ENCODE measurements at regions not wholly inside any gene's neighbourhood (a gene's known extent, or its start where the extent isn't known, plus 50 kb on each side); places are given as distances from the start of the nearest gene placed in this dataset.

GRCh38 chr5:81853030-81853357, 102.1 kb upstream of the SSBP2 start:
- H3K27ac ChIP-seq (ENCODE audit: low read depth in 1 of 2, low read length in 2 of 2), result no peak overlapping the region
- 87% methylated on average over 6 of the region's 6 CpGs for WGBS
- no peak overlapping the region for H3K4me3 ChIP-seq (ENCODE audit: low read depth in 1 of 3, low read length in 3 of 3)
- DNase-seq (ENCODE audit: low spot score), result no peak
- TF ChIP-seq TAF1 (conservative IDR thresholded peaks at IDR 0.05), result no peak
- TF ChIP-seq NR2F2 (IDR thresholded peaks at IDR 0.05), result no peak
- no peak for TF ChIP-seq FOXA2 (IDR thresholded peaks at IDR 0.05)
- no peak for TF ChIP-seq JUND (IDR thresholded peaks at IDR 0.05)
- TF ChIP-seq EGR1 (IDR thresholded peaks at IDR 0.05; ENCODE audit: low read depth in 2 of 2), result no peak
- TF ChIP-seq REST (IDR thresholded peaks at IDR 0.05), result no peak
- no peak for TF ChIP-seq FOXA1 (IDR thresholded peaks at IDR 0.05)
- no peak for TF ChIP-seq ZBTB33 (IDR thresholded peaks at IDR 0.05)
- no peak for TF ChIP-seq GABPA (IDR thresholded peaks at IDR 0.05 in 1 of 2, conservative IDR thresholded peaks at IDR 0.05 in 1 of 2)
- no peak for TF ChIP-seq HNF4G (IDR thresholded peaks at IDR 0.05)
- no peak for TF ChIP-seq RXRA (IDR thresholded peaks at IDR 0.05)
- no peak for TF ChIP-seq SP1 (IDR thresholded peaks at IDR 0.05)
- no peak for TF ChIP-seq HNF4A (conservative IDR thresholded peaks at IDR 0.05)
- no peak for TF ChIP-seq ATF3 (IDR thresholded peaks at IDR 0.05)
- TF ChIP-seq YY1 (IDR thresholded peaks at IDR 0.05), result no peak
- no peak for TF ChIP-seq CTCF (IDR thresholded peaks at IDR 0.05; ENCODE audit: low read depth, low read length, missing input control)
- TF ChIP-seq MAX (IDR thresholded peaks at IDR 0.05), result no peak
- no peak for TF ChIP-seq RAD21 (IDR thresholded peaks at IDR 0.05)
- H3K36me3 ChIP-seq (ENCODE audit: control insufficient read depth in 4 of 4, insufficient read depth in 3 of 4, low read depth in 1 of 4, low read length in 3 of 4), result no peaks in the 10 kb centered on the region
- no peaks in the 10 kb centered on the region for H3K27me3 ChIP-seq (ENCODE audit: control insufficient read depth in 4 of 4, insufficient read depth in 4 of 4, low read length in 3 of 4)
- H3K9me3 ChIP-seq (ENCODE audit: control insufficient read depth in 4 of 4, low read length in 3 of 4), result no peaks in the 10 kb centered on the region
- H3K9ac ChIP-seq (ENCODE audit: low read depth in 1 of 2, low read length in 2 of 2), result no peak overlapping the region
- H3K4me1 ChIP-seq (ENCODE audit: control insufficient read depth in 4 of 4, insufficient read depth in 4 of 4, low read length in 3 of 4), result peaks cover 0 to 27% (median 13%) of the 10 kb centered on the region in 4 donors
